ENCODE measurements at regions not wholly inside any gene's neighbourhood (a gene's known extent, or its start where the extent isn't known, plus 50 kb on each side); places are given as distances from the start of the nearest gene placed in this dataset.
"Not testable (repeated sequence)": the region's sequence is repeated elsewhere in the genome, so short reads cannot be mapped to it uniquely, and the experiment has no call there.

- DNase-seq (ENCODE audit: low read depth in 2 of 3, low spot score in 2 of 3) = no peak
Measured at GRCh38 chr15:46880791-46881190, 836.5 kb upstream of the SEMA6D start.

- no peak for DNase-seq (ENCODE audit: low read depth in 2 of 3, low spot score in 2 of 3)
Measured at GRCh38 chr15:46892621-46893160, 824.6 kb upstream of the SEMA6D start.

GRCh38 chr15:46894644-46895043 is 822.7 kb upstream of the SEMA6D start:
- no peak for DNase-seq (ENCODE audit: low read depth in 2 of 3, low spot score in 2 of 3)

GRCh38 chr15:46897266-46897665 is 820.0 kb upstream of the SEMA6D start:
- no peak for DNase-seq (ENCODE audit: low read depth in 2 of 3, low spot score in 2 of 3)

GRCh38 chr15:46901001-46901400 is 816.3 kb upstream of the SEMA6D start:
- DNase-seq (ENCODE audit: low read depth in 2 of 3, low spot score in 2 of 3) = no peak

- no peak for DNase-seq (ENCODE audit: low read depth in 2 of 3, low spot score in 2 of 3)
Measured at GRCh38 chr15:46917721-46918252, 799.5 kb upstream of the SEMA6D start.

GRCh38 chr15:46918462-46919140 is 798.7 kb upstream of the SEMA6D start:
- no peak for DNase-seq (ENCODE audit: low read depth in 2 of 3, low spot score in 2 of 3)

- DNase-seq (ENCODE audit: low read depth in 2 of 3, low spot score in 2 of 3) = no peak
Measured at GRCh38 chr15:46921891-46922290, 795.4 kb upstream of the SEMA6D start.

- DNase-seq (ENCODE audit: low read depth in 2 of 3, low spot score in 2 of 3) = no peak
Measured at GRCh38 chr15:46930426-46930825, 786.9 kb upstream of the SEMA6D start.

- DNase-seq (ENCODE audit: low read depth in 2 of 3, low spot score in 2 of 3) = no peak
Measured at GRCh38 chr15:46933332-46933731, 784.0 kb upstream of the SEMA6D start.

GRCh38 chr15:46934851-46935250 is 782.5 kb upstream of the SEMA6D start:
- DNase-seq (ENCODE audit: low read depth in 2 of 3, low spot score in 2 of 3) = no peak

- DNase-seq (ENCODE audit: low read depth in 2 of 3, low spot score in 2 of 3) = no peak
Measured at GRCh38 chr15:46938169-46938568, 779.1 kb upstream of the SEMA6D start.

- no peak for DNase-seq (ENCODE audit: low read depth in 2 of 3, low spot score in 2 of 3)
Measured at GRCh38 chr15:46941241-46941640, 776.1 kb upstream of the SEMA6D start.

GRCh38 chr15:46946953-46947352 is 770.4 kb upstream of the SEMA6D start:
- no peak for DNase-seq (ENCODE audit: low read depth in 2 of 3, low spot score in 2 of 3)

- no peak for DNase-seq (ENCODE audit: low read depth in 2 of 3, low spot score in 2 of 3)
Measured at GRCh38 chr15:46955576-46955975, 761.7 kb upstream of the SEMA6D start.

- no peak for DNase-seq (ENCODE audit: low read depth in 2 of 3, low spot score in 2 of 3)
Measured at GRCh38 chr15:46956456-46956855, 760.8 kb upstream of the SEMA6D start.

GRCh38 chr15:46956881-46957280 is 760.4 kb upstream of the SEMA6D start:
- no peak for DNase-seq (ENCODE audit: low read depth in 2 of 3, low spot score in 2 of 3)

GRCh38 chr15:46960581-46960980 is 756.7 kb upstream of the SEMA6D start:
- no peak for DNase-seq (ENCODE audit: low read depth in 2 of 3, low spot score in 2 of 3)

GRCh38 chr15:46961795-46962194 is 755.5 kb upstream of the SEMA6D start:
- DNase-seq (ENCODE audit: low read depth in 2 of 3, low spot score in 2 of 3) = no peak

- DNase-seq (ENCODE audit: low read depth in 2 of 3, low spot score in 2 of 3) = not testable (repeated sequence)
Measured at GRCh38 chr15:46988055-46988454, 729.2 kb upstream of the SEMA6D start.

GRCh38 chr15:46996359-46996758 is 720.9 kb upstream of the SEMA6D start:
- no peak for DNase-seq (ENCODE audit: low read depth in 2 of 3, low spot score in 2 of 3)

GRCh38 chr15:46997501-46997900 is 719.8 kb upstream of the SEMA6D start:
- DNase-seq (ENCODE audit: low read depth in 2 of 3, low spot score in 2 of 3) = no peak

- DNase-seq (ENCODE audit: low read depth in 2 of 3, low spot score in 2 of 3) = no peak
Measured at GRCh38 chr15:47003568-47003967, 713.7 kb upstream of the SEMA6D start.
